Keratinocyte (primary cell): ENCODE measurements at regions not wholly inside any gene's neighbourhood (a gene's known extent, or its start where the extent isn't known, plus 50 kb on each side); places are given as distances from the start of the nearest gene placed in this dataset.

Source experiments
- DNase-seq: peaks from one replicate; pipeline ENCODE4 v3.0.0-alpha.2; 2011; ENCODE audit warnings: low read depth, missing footprints, low spot score
- FAIRE-seq: peaks from 2 replicates; lab custom pipeline; 2011; peaks lifted over from hg19 to GRCh38; lab: Jason Lieb, UNC
- H2AFZ ChIP-seq: 2 replicates; pipeline ENCODE4 v1.6.0; 2012; ENCODE audit warnings: low read length, control low read depth, inconsistent platforms; ENCODE audit not compliant: control insufficient read depth
- H3K27ac ChIP-seq: 2 replicates; pipeline ENCODE4 v1.5.1; 2011; ENCODE audit warnings: low read length; ENCODE audit not compliant: control insufficient read depth, insufficient read depth
- H3K27me3 ChIP-seq: 3 replicates; pipeline ENCODE4 v1.6.0; 2011; ENCODE audit warnings: low read length; ENCODE audit not compliant: control insufficient read depth, insufficient read depth; ENCODE audit errors: extremely low read depth
- H3K36me3 ChIP-seq, 2 experiments: 2 replicates in 1 of 2; 3 replicates in 1 of 2; pipeline ENCODE4 v1.5.1; 2011; ENCODE audit warnings: low read length in 2 of 2, mild to moderate bottlenecking in 1 of 2; ENCODE audit not compliant: control insufficient read depth in 2 of 2, insufficient read depth in 2 of 2; ENCODE audit errors: extremely low read depth in 1 of 2
- H3K4me1 ChIP-seq: 3 replicates; pipeline ENCODE4 v1.5.1; 2011; ENCODE audit warnings: low read length; ENCODE audit not compliant: control insufficient read depth, insufficient read depth; ENCODE audit errors: extremely low read depth
- H3K4me2 ChIP-seq: 3 replicates; pipeline ENCODE4 v1.6.0; 2011; ENCODE audit warnings: low read depth, low read length; ENCODE audit not compliant: control insufficient read depth, insufficient read depth; ENCODE audit errors: extremely low read depth
- H3K4me3 ChIP-seq, 3 experiments: fragments of 200-600 bp in 1 of 3; sonication (generic) in 1 of 3; 2 replicates in 2 of 3; 3 replicates in 1 of 3; pipeline ENCODE4 v1.5.1; 2011 to 2016; ENCODE audit warnings: low read length in 3 of 3, mild to moderate bottlenecking in 3 of 3, control low read depth in 2 of 3, inconsistent platforms in 1 of 3, low read depth in 1 of 3, mixed read lengths in 1 of 3, mixed run types in 1 of 3, moderate library complexity in 1 of 3; ENCODE audit not compliant: control insufficient read depth in 2 of 3, insufficient read depth in 2 of 3; ENCODE audit errors: extremely low read depth in 1 of 3
- H3K79me2 ChIP-seq: 2 replicates; pipeline ENCODE4 v1.6.0; 2012; ENCODE audit warnings: low read length; ENCODE audit not compliant: control insufficient read depth, insufficient read depth
- H3K9ac ChIP-seq: 3 replicates; pipeline ENCODE4 v1.6.0; 2011; ENCODE audit warnings: low read length; ENCODE audit not compliant: control insufficient read depth, insufficient read depth; ENCODE audit errors: extremely low read depth
- H3K9me1 ChIP-seq: 3 replicates; pipeline ENCODE4 v1.6.0; 2011; ENCODE audit warnings: low read length; ENCODE audit not compliant: control insufficient read depth, insufficient read depth; ENCODE audit errors: extremely low read depth
- H3K9me3 ChIP-seq: 2 replicates; pipeline ENCODE4 v1.5.1; 2012; ENCODE audit warnings: low read depth, low read length; ENCODE audit not compliant: control insufficient read depth
- H4K20me1 ChIP-seq: 3 replicates; pipeline ENCODE4 v1.6.0; 2011; ENCODE audit warnings: low read length; ENCODE audit not compliant: control insufficient read depth, insufficient read depth; ENCODE audit errors: extremely low read depth
- CTCF ChIP-seq, 3 experiments: IDR thresholded peaks in 1 of 3; conservative IDR thresholded peaks in 1 of 3; optimal IDR thresholded peaks in 1 of 3; 2 replicates in 2 of 3; 3 replicates in 1 of 3; pipeline versions ENCODE3 to v1.5.1; 2011; ENCODE audit warnings: low read length in 3 of 3, mild to moderate bottlenecking in 3 of 3, moderate library complexity in 2 of 3, control low read depth in 1 of 3, inconsistent platforms in 1 of 3; ENCODE audit not compliant: insufficient read depth in 2 of 3; ENCODE audit errors: extremely low read depth in 1 of 3
- EZH2 ChIP-seq: IDR thresholded peaks from one replicate; pipeline ENCODE4 v1.6.1; 2012; ENCODE audit warnings: inconsistent platforms, mild to moderate bottlenecking, low read length, moderate library complexity
- dilution Hi-C: fragments of 300-500 bp; cut with MboI; formaldehyde crosslinking; loops from one replicate; pipeline ENCODE4 v1.7.0; 2020; ENCODE audit warnings: low sequenced_read_pairs; ENCODE audit not compliant: extremely low pct_ligation_motif_present

- no peaks in the 10 kb centered on the region for H3K9me1 ChIP-seq
- no peak overlapping the region for H3K4me3 ChIP-seq
- no peak overlapping the region for H3K9ac ChIP-seq
- H3K4me2 ChIP-seq: no peak overlapping the region
- TF ChIP-seq EZH2 (no peak), CTCF (optimal IDR thresholded peaks at IDR 0.05 in 1 of 3, IDR thresholded peaks at IDR 0.05 in 1 of 3, conservative IDR thresholded peaks at IDR 0.05 in 1 of 3; ENCODE audit: extremely low read depth in 1 of 3, insufficient read depth in 2 of 3, low read length in 3 of 3) (no peak)
- H2AFZ ChIP-seq: no peak overlapping the region
- dilution Hi-C loops: no loop called here
- H3K27me3 ChIP-seq: peaks cover under 1% of the 10 kb centered on the region
- H3K27ac ChIP-seq: no peak overlapping the region
- DNase-seq: no peak
- H3K79me2 ChIP-seq: no peaks in the 10 kb centered on the region
- no peak for FAIRE-seq
- H3K36me3 ChIP-seq: no peaks in the 10 kb centered on the region
- no peaks in the 10 kb centered on the region for H3K9me3 ChIP-seq
- H3K4me1 ChIP-seq: no peaks in the 10 kb centered on the region
- no peaks in the 10 kb centered on the region for H4K20me1 ChIP-seq
Observed at GRCh38 chrX:20479048-20479447, 212.3 kb upstream of the RPS6KA3 start.

GRCh38 chrX:20477836-20478524 is 211.3 kb upstream of the RPS6KA3 start:
- dilution Hi-C loops: no loop called here
- no peak for FAIRE-seq

More at GRCh38 chrX:20477836-20478524, 211.3 kb upstream of the RPS6KA3 start:
- Histone ChIP-seq H3K79me2 (no peaks in the 10 kb centered on the region), H2AFZ (no peak overlapping the region), H3K27ac (no peak overlapping the region), H3K4me3 (no peak overlapping the region), H3K27me3 (peaks cover 4% of the 10 kb centered on the region), H3K4me1 (no peaks in the 10 kb centered on the region), H3K9ac (no peak overlapping the region), H3K4me2 (no peak overlapping the region), H3K9me3 (no peaks in the 10 kb centered on the region), H3K9me1 (no peaks in the 10 kb centered on the region), H3K36me3 (no peaks in the 10 kb centered on the region), H4K20me1 (no peaks in the 10 kb centered on the region)
- DNase-seq: no peak
- TF ChIP-seq CTCF (optimal IDR thresholded peaks at IDR 0.05 in 1 of 3, IDR thresholded peaks at IDR 0.05 in 1 of 3, conservative IDR thresholded peaks at IDR 0.05 in 1 of 3; ENCODE audit: extremely low read depth in 1 of 3, insufficient read depth in 2 of 3, low read length in 3 of 3) (no peak), EZH2 (no peak)
